H1 (cell line): ENCODE measurements at regions not wholly inside any gene's neighbourhood (a gene's known extent, or its start where the extent isn't known, plus 50 kb on each side); places are given as distances from the start of the nearest gene placed in this dataset.

Experiments
- SUZ12 ChIP-seq: fragments of 200-600 bp; sonication (generic); IDR thresholded peaks from 2 replicates; pipeline ENCODE4 v1.6.1; 2012; ENCODE audit warnings: mild to moderate bottlenecking, inconsistent platforms, low read length, moderate library complexity, mixed read lengths

DNA sequence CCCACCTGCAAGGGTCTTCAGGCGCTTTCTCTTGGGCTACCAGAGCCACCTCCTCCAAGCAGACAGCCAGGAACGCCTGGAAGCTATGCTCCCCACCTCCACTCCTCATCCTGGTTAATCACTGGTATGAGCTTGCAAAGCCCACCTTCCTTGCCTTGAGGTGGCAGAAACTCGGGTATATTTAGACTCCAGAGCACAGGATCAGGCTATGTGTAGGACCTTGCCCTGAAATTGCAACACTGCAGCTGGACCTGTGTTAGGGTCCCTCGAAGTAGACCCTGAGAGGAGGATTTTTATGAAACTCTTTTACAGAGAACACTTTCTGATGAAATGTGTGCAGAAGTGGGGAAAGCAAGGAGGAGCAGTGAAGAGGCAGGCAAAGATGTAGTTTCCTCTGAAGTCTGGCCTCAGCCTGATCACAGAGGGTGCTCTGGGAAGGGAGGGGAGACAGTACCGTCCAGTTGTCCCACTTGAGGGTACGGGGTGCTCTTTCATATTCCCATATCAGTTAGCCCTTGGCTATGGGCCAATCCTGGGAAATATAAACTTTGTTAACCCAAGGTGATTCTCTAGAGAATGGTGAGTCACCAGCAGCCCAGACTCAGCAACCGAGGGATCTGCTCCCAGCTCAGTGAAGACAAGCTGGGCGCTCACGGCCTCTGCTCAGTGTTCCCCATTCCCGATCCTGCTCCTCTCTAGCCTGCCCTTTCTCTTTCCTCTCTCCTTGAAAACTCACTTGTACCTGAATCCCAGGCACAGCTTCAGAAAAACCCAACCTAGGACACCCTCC lies 157.9 kb downstream of the UQCRFS1 start (continued):
- no peak for TF ChIP-seq SUZ12
